Psoas muscle (tissue), 7 donors: ENCODE measurements at regions not wholly inside any gene's neighbourhood (a gene's known extent, or its start where the extent isn't known, plus 50 kb on each side); places are given as distances from the start of the nearest gene placed in this dataset.

Experiments used
- ATAC-seq, 4 donors: fragments of 200-7000 bp; cut with Tn5 transposase; one replicate each; pipeline ENCODE4 v1.9.1; 2020; ENCODE audit warnings: moderate library complexity in 3 of 4, mild to moderate bottlenecking in 2 of 4
- DNase-seq, 2 donors: peaks; one replicate each; pipeline ENCODE4 v3.0.0-alpha.2; 2020
- H3K27ac ChIP-seq: fragments of 200-600 bp; one replicate; pipeline ENCODE4 v1.8.0; 2022
- H3K27me3 ChIP-seq, 3 donors: fragments of 200-600 bp in 1 of 3; one replicate each; pipeline versions ENCODE4 v1.6.1 to v1.8.0; 2013 to 2022; ENCODE audit warnings: low read length in 2 of 3, mild to moderate bottlenecking in 2 of 3, moderate library complexity in 1 of 3; ENCODE audit not compliant: insufficient read depth in 3 of 3
- H3K36me3 ChIP-seq, 2 donors: fragments of 200-600 bp in 1 of 2; one replicate each; pipeline versions ENCODE4 v1.6.1 to v1.8.0; 2013 to 2022; ENCODE audit warnings: low read depth in 1 of 2, mild to moderate bottlenecking in 1 of 2, moderate library complexity in 1 of 2; ENCODE audit not compliant: insufficient read depth in 1 of 2
- H3K4me1 ChIP-seq: fragments of 200-600 bp; one replicate; pipeline ENCODE4 v1.8.0; 2022
- H3K4me3 ChIP-seq: fragments of 200-600 bp; one replicate; pipeline ENCODE4 v1.8.0; 2022; ENCODE audit warnings: mild to moderate bottlenecking
- H3K9me3 ChIP-seq: fragments of 200-600 bp; one replicate; pipeline ENCODE4 v1.8.0; 2022
- CTCF ChIP-seq: fragments of 200-600 bp; IDR thresholded peaks from one replicate; pipeline ENCODE4 v1.8.0; 2022; ENCODE audit warnings: antibody characterized with exemption
- WGBS, 3 donors: extraction: QIAGEN DNeasy Blood & Tissue Kit; methylation state at CpG; one replicate each; pipeline versions ENCODE4 v1.1.6 to v1.1.7; 2013; 5-methylcytosine and 5-hydroxymethylcytosine counted together
- intact Hi-C, 2 donors: fragments of 100-400 bp; cut with DNase I; formaldehyde crosslinking; loops; one replicate each; pipeline versions ENCODE4 v1.11.0 to v1.14.2; 2022
- donor health status: healthy with polysubstance abuse.
- donor health status: DM: no; HTN: no; CAD: no; lungs with moderate emphysema.
- donor health status: Bipolar disorder and iron deficiency.
- donor health status: healthy.
- donor health status: DM: yes; HTN: yes; CAD: no.
- donor health status: DM: no; HTN: no; CAD: no.
- donor health status: DM: yes; HTN: yes; CAD: no.

- H3K36me3 ChIP-seq, result no peaks in the 10 kb centered on the region
- no peaks in the 10 kb centered on the region for H3K9me3 ChIP-seq
- no peak for DNase-seq
- TF ChIP-seq CTCF, result no peak
- no peak overlapping the region for H3K4me3 ChIP-seq
- H3K4me1 ChIP-seq, result no peaks in the 10 kb centered on the region
- no peaks in the 10 kb centered on the region for H3K27me3 ChIP-seq
- no peak overlapping the region for H3K27ac ChIP-seq
- WGBS, 3 donors, result 70 to 79% (median 76%) methylated on average over 5 of the region's 5 CpGs
- ATAC-seq, result no peak
- intact Hi-C loops, result no loop called here
Measured at GRCh38 chr2:152907046-152907445, 188.6 kb downstream of the ARL6IP6 start.

GRCh38 chr2:152894051-152894450, 175.6 kb downstream of the ARL6IP6 start:
- H3K36me3 ChIP-seq, result no peaks in the 10 kb centered on the region
- 71 to 87% (median 79%) methylated on average over 5 of the region's 5 CpGs for WGBS, 3 donors
- no peak for ATAC-seq
- no peak for TF ChIP-seq CTCF
- DNase-seq, result no peak
- H3K4me1 ChIP-seq, result no peaks in the 10 kb centered on the region
- no peaks in the 10 kb centered on the region for H3K27me3 ChIP-seq
- intact Hi-C loops, result no loop called here
- H3K27ac ChIP-seq, result no peak overlapping the region
- H3K4me3 ChIP-seq, result no peak overlapping the region
- no peaks in the 10 kb centered on the region for H3K9me3 ChIP-seq

- ATAC-seq, result no peak
- no peak for TF ChIP-seq CTCF
- Histone ChIP-seq H3K36me3 (no peaks in the 10 kb centered on the region), H3K9me3 (no peaks in the 10 kb centered on the region), H3K27ac (no peak overlapping the region), H3K4me1 (no peaks in the 10 kb centered on the region), H3K27me3 (no peaks in the 10 kb centered on the region), H3K4me3 (no peak overlapping the region)
- 22 to 35% (median 35%) methylated on average over 2 of the region's 2 CpGs for WGBS, 3 donors
- intact Hi-C loops, result no loop called here
- DNase-seq, result no peak
Measured at GRCh38 chr2:152890736-152891135, 172.3 kb downstream of the ARL6IP6 start.

- intact Hi-C loops, result no loop called here
- WGBS, 3 donors, result 63 to 69% (median 63%) methylated on average over 4 of the region's 4 CpGs
- Histone ChIP-seq H3K4me3 (no peak overlapping the region), H3K36me3 (no peaks in the 10 kb centered on the region), H3K27me3 (no peaks in the 10 kb centered on the region), H3K9me3 (no peaks in the 10 kb centered on the region), H3K4me1 (no peaks in the 10 kb centered on the region), H3K27ac (no peak overlapping the region)
- DNase-seq, result no peak
- ATAC-seq, result no peak
- TF ChIP-seq CTCF, result no peak
Measured at GRCh38 chr2:152883951-152884487, 165.6 kb downstream of the ARL6IP6 start.

GRCh38 chr2:152881527-152881926, 163.1 kb downstream of the ARL6IP6 start:
- no peak for TF ChIP-seq CTCF
- no peak overlapping the region for H3K4me3 ChIP-seq
- ATAC-seq, result no peak
- H3K4me1 ChIP-seq, result no peaks in the 10 kb centered on the region
- intact Hi-C loops, result no loop called here
- no peaks in the 10 kb centered on the region for H3K9me3 ChIP-seq
- no peak overlapping the region for H3K27ac ChIP-seq
- no peaks in the 10 kb centered on the region for H3K36me3 ChIP-seq
- DNase-seq, result no peak
- no peaks in the 10 kb centered on the region for H3K27me3 ChIP-seq
